22Rv1 (cell line): ENCODE measurements at regions not wholly inside any gene's neighbourhood (a gene's known extent, or its start where the extent isn't known, plus 50 kb on each side); places are given as distances from the start of the nearest gene placed in this dataset.

Experiments used
- H3K27ac ChIP-seq: fragments of 450-650 bp; 2 replicates; pipeline ENCODE4 v1.5.1; 2017
- CTCF ChIP-seq: fragments of 450-650 bp; IDR thresholded peaks from 2 replicates; pipeline ENCODE4 v1.5.1; 2017; ENCODE audit warnings: mild to moderate bottlenecking
- ZFX ChIP-seq: fragments of 450-650 bp; IDR thresholded peaks from 2 replicates; pipeline ENCODE4 v1.6.1; 2017; ENCODE audit warnings: antibody characterized with exemption, borderline replicate concordance

- no peak overlapping the region for H3K27ac ChIP-seq
- TF ChIP-seq CTCF = no peak
- no peak for TF ChIP-seq ZFX
These were observed 89.6 kb upstream of the TNFSF11 start for GRCh38 chr13:42484386-42484785.

DNA sequence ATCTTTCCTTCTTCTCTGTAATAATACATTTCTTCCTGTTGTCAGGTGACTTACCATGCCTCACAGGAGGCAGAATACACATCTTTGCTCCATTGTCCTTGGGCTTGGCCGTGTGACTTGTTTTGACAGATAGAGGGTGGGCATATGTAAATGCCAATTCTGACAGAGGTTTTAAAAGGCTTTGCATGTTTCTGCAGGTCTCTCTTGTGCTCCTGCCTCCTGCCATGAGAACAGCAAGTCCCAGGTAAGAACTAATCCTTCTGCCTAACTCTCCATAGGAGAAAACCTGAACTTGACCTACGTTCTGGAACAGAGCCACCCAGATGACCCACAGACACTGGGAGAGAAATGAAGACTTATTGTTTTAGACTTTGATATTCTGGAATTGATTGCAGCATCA lies 88.7 kb upstream of the TNFSF11 start:
- H3K27ac ChIP-seq = no peak overlapping the region
- TF ChIP-seq CTCF (no peak), ZFX (no peak)

DNA sequence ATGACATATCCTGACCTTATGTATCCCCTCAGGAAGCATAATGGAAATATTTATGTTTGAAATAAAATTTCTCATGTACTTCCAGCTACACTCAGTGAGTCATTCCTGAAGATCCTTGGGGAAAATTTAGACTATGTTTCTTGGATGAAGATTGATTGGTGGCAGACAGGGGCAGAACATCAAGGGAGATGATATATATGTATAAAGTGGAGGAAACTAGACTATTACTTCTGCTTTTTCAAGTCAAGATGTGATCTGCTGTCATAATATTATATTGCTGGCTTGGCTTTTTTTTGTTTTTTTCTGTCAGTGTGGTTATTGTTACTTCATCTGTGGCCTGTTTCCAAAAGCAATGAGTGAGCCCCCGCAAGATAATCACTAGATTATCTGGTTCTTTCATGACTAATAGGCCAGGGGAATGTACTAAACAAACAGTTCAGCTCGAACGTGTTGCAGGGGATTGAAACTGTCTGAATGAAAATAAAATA lies 87.2 kb upstream of the TNFSF11 start:
- no peak overlapping the region for H3K27ac ChIP-seq
- TF ChIP-seq CTCF = no peak
- TF ChIP-seq ZFX = no peak

GRCh38 chr13:42487221-42487620 lies 86.7 kb upstream of the TNFSF11 start:
- no peak for TF ChIP-seq ZFX
- H3K27ac ChIP-seq = no peak overlapping the region

GRCh38 chr13:42490676-42491075 lies 83.3 kb upstream of the TNFSF11 start:
- no peak overlapping the region for H3K27ac ChIP-seq
- no peak for TF ChIP-seq CTCF
- no peak for TF ChIP-seq ZFX

DNA sequence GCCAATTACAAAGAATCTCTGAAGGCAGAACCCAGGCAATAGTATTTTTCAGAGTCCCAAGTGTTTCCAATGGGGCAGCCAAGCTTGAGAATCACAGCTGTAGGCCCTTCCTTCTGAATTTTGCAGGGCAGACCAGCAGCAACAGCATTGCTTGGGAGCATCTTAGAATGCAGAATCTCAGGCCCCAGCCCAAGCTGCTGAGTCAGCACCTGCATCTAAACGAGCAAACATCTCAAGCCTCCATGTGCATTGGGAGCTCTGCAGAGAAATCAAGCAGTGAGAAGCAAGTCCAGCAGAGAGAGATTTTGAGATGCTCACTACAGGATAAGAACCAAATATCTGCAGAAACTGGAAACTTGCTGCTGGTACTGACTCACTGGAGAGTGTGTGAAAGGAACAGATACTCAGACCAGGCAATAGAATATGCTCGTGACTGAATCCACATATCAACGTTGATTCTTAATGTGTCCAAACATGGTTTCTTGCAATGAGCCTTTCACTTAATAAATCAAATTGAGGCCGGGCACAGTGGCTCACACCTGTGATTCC lies 81.5 kb upstream of the TNFSF11 start:
- no peak for TF ChIP-seq ZFX
- TF ChIP-seq CTCF = no peak
- H3K27ac ChIP-seq = no peak overlapping the region

GRCh38 chr13:42494157-42494556 lies 79.8 kb upstream of the TNFSF11 start:
- H3K27ac ChIP-seq = no peak overlapping the region
- TF ChIP-seq ZFX = no peak
- TF ChIP-seq CTCF = no peak

- TF ChIP-seq CTCF (no peak), ZFX (no peak)
- H3K27ac ChIP-seq = no peak overlapping the region
These were observed 78.7 kb upstream of the TNFSF11 start for GRCh38 chr13:42495255-42495654.
